Subcutaneous abdominal adipose tissue (tissue), 5 donors: ENCODE measurements at regions not wholly inside any gene's neighbourhood (a gene's known extent, or its start where the extent isn't known, plus 50 kb on each side); places are given as distances from the start of the nearest gene placed in this dataset.

Experiments used
- H3K27ac ChIP-seq: one replicate; pipeline ENCODE4 v1.7.0; 2013; ENCODE audit warnings: low read depth, mild to moderate bottlenecking, inconsistent platforms, low read length, moderate library complexity
- H3K27me3 ChIP-seq, 5 donors: one replicate each; pipeline ENCODE4 v1.7.0; 2013; ENCODE audit warnings: low read length in 5 of 5, inconsistent platforms in 1 of 5; ENCODE audit not compliant: control insufficient read depth in 5 of 5, insufficient read depth in 4 of 5
- H3K36me3 ChIP-seq, 5 donors: one replicate each; pipeline ENCODE4 v1.7.0; 2013; ENCODE audit warnings: low read length in 5 of 5; ENCODE audit not compliant: control insufficient read depth in 5 of 5, insufficient read depth in 5 of 5
- H3K4me1 ChIP-seq, 5 donors: one replicate each; pipeline ENCODE4 v1.7.0; 2013; ENCODE audit warnings: low read length in 5 of 5, mild to moderate bottlenecking in 3 of 5, moderate library complexity in 1 of 5; ENCODE audit not compliant: control insufficient read depth in 5 of 5, insufficient read depth in 5 of 5
- H3K4me3 ChIP-seq, 5 donors: one replicate each; pipeline ENCODE4 v1.7.0; 2013; ENCODE audit warnings: low read length in 5 of 5, low read depth in 1 of 5
- H3K9ac ChIP-seq, 5 donors: one replicate each; pipeline ENCODE4 v1.7.0; 2013; ENCODE audit warnings: low read length in 5 of 5, mild to moderate bottlenecking in 4 of 5, moderate library complexity in 3 of 5
- H3K9me3 ChIP-seq, 5 donors: one replicate each; pipeline ENCODE4 v1.7.0; 2013; ENCODE audit warnings: low read length in 5 of 5; ENCODE audit not compliant: control insufficient read depth in 5 of 5
- donor health status: healthy.
- donor health status: healthy.
- donor health status: healthy.
- donor health status: healthy.
- donor health status: healthy.

- H3K4me3 ChIP-seq, result no peak overlapping the region
- no peaks in the 10 kb centered on the region for H3K27me3 ChIP-seq
- no peaks in the 10 kb centered on the region for H3K4me1 ChIP-seq
- no peaks in the 10 kb centered on the region for H3K9me3 ChIP-seq
- no peak overlapping the region for H3K9ac ChIP-seq
- no peaks in the 10 kb centered on the region for H3K36me3 ChIP-seq
- no peak overlapping the region for H3K27ac ChIP-seq
These were observed 1028.6 kb upstream of the PRMT6 start for GRCh38 chr1:106027871-106028270.

DNA sequence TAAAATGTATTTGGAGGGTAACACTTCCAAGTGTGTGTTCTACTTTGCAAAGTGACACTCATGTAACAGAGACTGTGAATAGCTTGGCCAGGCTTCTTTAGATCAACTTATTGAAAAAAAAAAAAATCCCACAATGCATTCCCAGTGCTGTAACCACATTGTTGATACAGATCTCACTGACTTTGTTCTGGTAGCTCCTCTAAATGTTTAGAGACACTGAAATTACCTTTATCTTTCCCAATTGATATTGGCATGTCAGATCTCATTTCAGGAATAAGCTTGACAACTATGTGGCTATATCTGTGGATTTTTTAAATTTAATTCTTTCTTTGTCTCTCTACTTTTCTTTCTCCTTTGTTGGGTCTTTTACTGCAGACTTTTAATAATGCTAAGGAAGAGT is 1018.9 kb upstream of the PRMT6 start:
- peaks cover 0 to 10% (median 3%) of the 10 kb centered on the region in 5 donors for H3K9me3 ChIP-seq
- no peak overlapping the region for H3K9ac ChIP-seq
- no peak overlapping the region for H3K27ac ChIP-seq
- no peak overlapping the region for H3K4me3 ChIP-seq
- no peaks in the 10 kb centered on the region for H3K4me1 ChIP-seq
- H3K27me3 ChIP-seq, result no peaks in the 10 kb centered on the region
- H3K36me3 ChIP-seq, result no peaks in the 10 kb centered on the region

GRCh38 chr1:106038260-106038659 is 1018.2 kb upstream of the PRMT6 start:
- Histone ChIP-seq H3K4me1 (no peaks in the 10 kb centered on the region), H3K9me3 (peaks cover 0 to 10% (median 3%) of the 10 kb centered on the region in 5 donors), H3K27me3 (no peaks in the 10 kb centered on the region), H3K27ac (no peak overlapping the region), H3K36me3 (no peaks in the 10 kb centered on the region), H3K9ac (no peak overlapping the region), H3K4me3 (no peak overlapping the region)

- no peak overlapping the region for H3K9ac ChIP-seq
- H3K27ac ChIP-seq, result no peak overlapping the region
- H3K9me3 ChIP-seq, result peaks cover 0 to 5% (median 3%) of the 10 kb centered on the region in 5 donors
- no peaks in the 10 kb centered on the region for H3K36me3 ChIP-seq
- H3K4me3 ChIP-seq, result no peak overlapping the region
- no peaks in the 10 kb centered on the region for H3K27me3 ChIP-seq
- H3K4me1 ChIP-seq, result peaks cover 0 to 4% (median 0%) of the 10 kb centered on the region in 5 donors
These were observed 1012.5 kb upstream of the PRMT6 start for GRCh38 chr1:106043971-106044370.

GRCh38 chr1:106047210-106047609 is 1009.3 kb upstream of the PRMT6 start:
- no peak overlapping the region for H3K27ac ChIP-seq
- no peak overlapping the region for H3K4me3 ChIP-seq
- H3K4me1 ChIP-seq, result peaks cover 0 to 4% (median 0%) of the 10 kb centered on the region in 5 donors
- peaks cover 0 to 4% (median 0%) of the 10 kb centered on the region in 5 donors for H3K9me3 ChIP-seq
- no peaks in the 10 kb centered on the region for H3K27me3 ChIP-seq
- H3K36me3 ChIP-seq, result no peaks in the 10 kb centered on the region
- no peak overlapping the region for H3K9ac ChIP-seq

- H3K36me3 ChIP-seq, result no peaks in the 10 kb centered on the region
- H3K9me3 ChIP-seq, result peaks cover 0 to 4% (median 0%) of the 10 kb centered on the region in 5 donors
- no peaks in the 10 kb centered on the region for H3K27me3 ChIP-seq
- no peaks in the 10 kb centered on the region for H3K4me1 ChIP-seq
- no peak overlapping the region for H3K4me3 ChIP-seq
- no peak overlapping the region for H3K9ac ChIP-seq
- no peak overlapping the region for H3K27ac ChIP-seq
These were observed 1006.9 kb upstream of the PRMT6 start for GRCh38 chr1:106049595-106049994.

DNA sequence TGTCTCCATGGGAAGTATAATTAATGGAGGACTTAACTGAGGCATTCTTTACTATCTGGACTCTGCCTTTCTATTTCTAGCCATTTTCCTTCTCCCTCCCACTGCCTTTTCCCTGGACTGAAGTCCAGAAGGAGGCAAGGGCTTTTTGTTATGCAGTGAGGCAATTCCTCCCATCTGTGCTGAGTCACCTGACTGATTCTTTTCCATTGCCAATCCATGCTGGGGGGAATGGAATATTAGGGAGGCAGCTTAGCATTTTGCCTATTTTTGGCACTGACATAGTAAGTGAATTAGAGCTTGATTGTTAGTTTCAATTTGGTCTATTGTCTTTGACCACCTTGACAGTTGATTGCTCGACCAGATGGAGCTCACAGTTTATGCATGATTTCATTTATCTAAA is 1000.6 kb upstream of the PRMT6 start:
- no peak overlapping the region for H3K4me3 ChIP-seq
- H3K36me3 ChIP-seq, result no peaks in the 10 kb centered on the region
- peaks cover 0 to 2% (median 0%) of the 10 kb centered on the region in 5 donors for H3K9me3 ChIP-seq
- peak overlapping the region; percentile 11 for H3K27ac ChIP-seq
- peaks cover 0 to 9% (median 0%) of the 10 kb centered on the region in 5 donors for H3K4me1 ChIP-seq
- no peak overlapping the region for H3K9ac ChIP-seq
- H3K27me3 ChIP-seq, result no peaks in the 10 kb centered on the region

DNA sequence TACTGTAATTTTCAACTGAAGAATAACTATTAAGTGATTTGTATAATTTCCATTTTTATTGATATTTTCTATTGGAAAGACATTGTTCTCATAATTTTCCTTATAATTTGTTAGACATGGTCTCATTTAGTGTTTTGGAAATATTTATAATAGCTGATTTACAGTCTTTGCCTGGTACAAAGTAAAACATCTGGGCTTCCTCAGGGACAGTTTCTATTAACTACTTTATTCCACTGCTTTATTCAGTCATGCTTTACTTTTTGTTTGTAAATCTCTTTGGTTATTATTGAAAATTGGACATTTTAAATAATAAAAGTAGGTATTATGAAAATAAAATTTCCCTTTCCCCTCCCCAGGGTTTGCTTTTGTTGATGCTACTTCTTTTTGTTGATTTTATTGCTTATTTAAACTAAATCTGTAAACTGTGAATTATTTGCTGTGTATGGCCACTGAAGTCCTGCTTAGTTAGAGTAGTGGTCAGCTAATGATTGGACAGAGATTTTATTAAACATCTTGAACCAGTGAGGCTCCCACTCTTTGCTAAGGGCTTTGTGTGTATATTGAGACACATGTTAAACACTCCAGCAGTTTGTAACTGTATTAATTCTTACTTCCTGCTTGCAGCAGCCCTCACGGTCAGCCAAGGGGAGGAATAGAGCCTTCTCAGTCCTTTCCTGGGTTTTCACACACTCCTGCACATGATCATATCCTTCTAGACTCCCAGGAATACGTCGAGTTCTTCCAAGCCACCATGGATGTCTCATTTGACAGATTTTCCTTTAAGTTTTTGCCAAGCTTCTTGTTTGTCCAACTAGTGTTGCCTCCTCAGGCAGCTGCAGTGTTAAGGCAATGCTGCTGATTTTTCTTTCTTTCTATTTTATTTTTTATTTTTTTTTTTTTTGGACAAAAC is 994.6 kb upstream of the PRMT6 start:
- Histone ChIP-seq H3K9ac (no peak overlapping the region), H3K4me3 (no peak overlapping the region), H3K4me1 (peaks cover 0 to 5% (median 0%) of the 10 kb centered on the region in 5 donors), H3K27ac (no peak overlapping the region), H3K36me3 (no peaks in the 10 kb centered on the region), H3K9me3 (peaks cover 0 to 4% (median 0%) of the 10 kb centered on the region in 5 donors), H3K27me3 (no peaks in the 10 kb centered on the region)

- H3K27me3 ChIP-seq, result no peaks in the 10 kb centered on the region
- H3K4me1 ChIP-seq, result peaks cover 0 to 5% (median 0%) of the 10 kb centered on the region in 5 donors
- H3K36me3 ChIP-seq, result no peaks in the 10 kb centered on the region
- no peak overlapping the region for H3K4me3 ChIP-seq
- H3K27ac ChIP-seq, result no peak overlapping the region
- H3K9ac ChIP-seq, result no peak overlapping the region
- peaks cover 0 to 4% (median 0%) of the 10 kb centered on the region in 5 donors for H3K9me3 ChIP-seq
These were observed 993.0 kb upstream of the PRMT6 start for GRCh38 chr1:106063510-106063909.

- no peaks in the 10 kb centered on the region for H3K36me3 ChIP-seq
- no peaks in the 10 kb centered on the region for H3K9me3 ChIP-seq
- no peaks in the 10 kb centered on the region for H3K4me1 ChIP-seq
- no peak overlapping the region for H3K27ac ChIP-seq
- no peaks in the 10 kb centered on the region for H3K27me3 ChIP-seq
- no peak overlapping the region for H3K9ac ChIP-seq
- H3K4me3 ChIP-seq, result no peak overlapping the region
These were observed 983.4 kb upstream of the PRMT6 start for GRCh38 chr1:106072909-106073600.
